ENCODE measurements at regions not wholly inside any gene's neighbourhood (a gene's known extent, or its start where the extent isn't known, plus 50 kb on each side); places are given as distances from the start of the nearest gene placed in this dataset.
A peak's percentile ranks its signal among the peaks of the same experiment; 100 is the strongest.

- Histone ChIP-seq H4K8ac (ENCODE audit: low read depth, low read length) (no peak overlapping the region), H3K4ac (ENCODE audit: low read depth, low read length) (no peak overlapping the region), H4K5ac (ENCODE audit: low read length) (no peak overlapping the region), H3K4me1 (ENCODE audit: control insufficient read depth, low read depth, low read length) (peaks cover 8% of the 10 kb centered on the region), H3K18ac (ENCODE audit: low read length) (no peak overlapping the region), H2BK120ac (ENCODE audit: low read depth, low read length) (no peak overlapping the region), H3K36me3 (ENCODE audit: control insufficient read depth, insufficient read depth, low read length) (no peaks in the 10 kb centered on the region), H3K79me2 (ENCODE audit: control insufficient read depth, insufficient read depth, low read length) (peaks cover 5% of the 10 kb centered on the region), H3K79me1 (ENCODE audit: low read length) (peaks cover 20% of the 10 kb centered on the region), H3K23ac (ENCODE audit: low read length) (no peak overlapping the region), H3K27me3 (ENCODE audit: insufficient read depth, low read length, poor library complexity) (no peaks in the 10 kb centered on the region), H3K4me2 (ENCODE audit: low read length) (no peak overlapping the region), H3K56ac (ENCODE audit: low read length) (no peak overlapping the region), H3K27ac (ENCODE audit: low read depth, low read length) (peak overlapping the region; percentile 14), H3K4me3 (ENCODE audit: low read length) (no peak overlapping the region), H2BK15ac (replicated peaks; ENCODE audit: low read depth) (no peak overlapping the region), H3K9ac (ENCODE audit: low read length) (no peak overlapping the region), H2BK5ac (ENCODE audit: low read length) (no peak overlapping the region), H2AK5ac (ENCODE audit: low read length) (no peak overlapping the region)
- DNase-seq, result no peak
- no CpG with 5 or more reads among the region's 8 CpGs for WGBS (ENCODE audit: extremely low coverage, insufficient coverage, low lambda C conversion rate)
These were observed 69.7 kb upstream of the ABL1 start for GRCh38 chr9:130765137-130766020.

DNA sequence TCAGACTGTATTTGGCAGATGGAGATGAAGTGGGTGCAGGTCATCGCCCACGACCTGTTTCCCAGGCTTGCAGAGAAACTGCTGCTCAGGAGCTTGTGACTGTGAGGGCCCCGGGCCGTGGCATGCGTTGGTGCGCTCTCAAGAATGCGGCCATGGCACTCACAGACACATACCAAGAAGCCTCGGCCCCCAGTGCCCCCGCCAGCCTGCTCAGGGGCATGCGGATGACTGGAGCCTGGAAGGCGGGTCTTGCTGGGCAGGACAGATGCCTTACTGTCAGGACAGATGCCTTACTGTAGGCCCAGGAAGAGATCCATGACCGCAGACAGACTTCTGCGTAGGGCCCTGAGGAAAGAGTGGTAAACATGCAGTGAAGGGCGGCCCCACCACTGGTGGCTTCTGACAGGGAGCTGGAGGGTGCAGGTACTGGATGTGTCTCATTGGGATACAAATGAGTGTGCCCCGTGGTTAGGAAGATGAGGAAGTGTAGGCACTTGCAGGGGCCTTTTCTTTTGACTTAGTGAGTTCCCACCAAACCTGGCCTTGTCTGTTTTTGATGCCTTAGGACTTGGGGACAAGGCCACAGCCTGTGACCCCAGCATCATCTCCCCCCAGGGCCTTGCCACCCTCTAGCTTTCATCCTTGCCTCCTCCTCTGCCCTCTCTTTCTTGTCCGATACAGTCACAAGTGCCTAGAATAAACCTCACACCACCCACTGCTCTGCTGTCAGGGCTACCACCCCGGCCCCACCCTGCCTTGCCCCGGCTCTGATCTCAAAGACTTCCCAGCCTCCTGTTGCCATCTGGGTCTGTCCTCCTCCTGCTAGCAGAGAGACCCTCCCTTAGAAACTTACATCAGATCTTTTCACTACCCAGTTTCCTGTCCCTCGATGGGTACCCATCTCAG is 68.8 kb upstream of the ABL1 start:
- Histone ChIP-seq H3K4me3 (ENCODE audit: low read length) (no peak overlapping the region), H3K27ac (ENCODE audit: low read depth, low read length) (no peak overlapping the region), H3K9ac (ENCODE audit: low read length) (no peak overlapping the region), H3K79me2 (ENCODE audit: control insufficient read depth, insufficient read depth, low read length) (peaks cover 5% of the 10 kb centered on the region), H3K4me1 (ENCODE audit: control insufficient read depth, low read depth, low read length) (peaks cover 8% of the 10 kb centered on the region), H2BK15ac (replicated peaks; ENCODE audit: low read depth) (no peak overlapping the region), H4K5ac (ENCODE audit: low read length) (no peak overlapping the region), H3K36me3 (ENCODE audit: control insufficient read depth, insufficient read depth, low read length) (no peaks in the 10 kb centered on the region), H3K4me2 (ENCODE audit: low read length) (no peak overlapping the region), H3K27me3 (ENCODE audit: insufficient read depth, low read length, poor library complexity) (no peaks in the 10 kb centered on the region), H3K79me1 (ENCODE audit: low read length) (peaks cover 20% of the 10 kb centered on the region), H2BK120ac (ENCODE audit: low read depth, low read length) (no peak overlapping the region), H3K4ac (ENCODE audit: low read depth, low read length) (no peak overlapping the region), H3K56ac (ENCODE audit: low read length) (peak overlapping the region; percentile 10), H4K8ac (ENCODE audit: low read depth, low read length) (no peak overlapping the region), H3K23ac (ENCODE audit: low read length) (no peak overlapping the region), H2AK5ac (ENCODE audit: low read length) (no peak overlapping the region), H2BK5ac (ENCODE audit: low read length) (no peak overlapping the region), H3K18ac (ENCODE audit: low read length) (no peak overlapping the region)
- no CpG with 5 or more reads among the region's 19 CpGs for WGBS (ENCODE audit: extremely low coverage, insufficient coverage, low lambda C conversion rate)
- DNase-seq, result peak; percentile 31

DNA sequence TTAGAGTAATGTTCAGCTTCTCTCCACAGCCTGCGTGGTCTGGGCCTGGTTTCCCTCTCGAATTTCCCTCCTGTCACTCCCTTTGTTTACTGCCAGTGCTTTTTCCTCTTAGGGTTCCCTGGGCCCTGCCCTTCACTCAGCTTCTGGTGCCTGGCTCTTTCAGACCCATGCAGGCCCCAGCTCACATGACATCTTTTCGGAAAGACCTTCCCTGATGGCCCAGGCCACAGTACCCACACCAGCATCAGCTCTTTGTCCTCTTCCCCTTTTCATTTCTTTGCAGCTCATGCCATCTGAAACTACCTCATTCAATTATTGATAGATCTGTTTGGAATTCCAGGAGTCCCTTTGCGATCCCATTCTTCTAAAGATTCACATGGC is 68.1 kb upstream of the ABL1 start:
- no peak overlapping the region for H2BK15ac ChIP-seq (replicated peaks; ENCODE audit: low read depth)
- H4K5ac ChIP-seq (ENCODE audit: low read length), result no peak overlapping the region
- H3K56ac ChIP-seq (ENCODE audit: low read length), result peak overlapping the region; percentile 0
- peaks cover 8% of the 10 kb centered on the region for H3K4me1 ChIP-seq (ENCODE audit: control insufficient read depth, low read depth, low read length)
- no peak overlapping the region for H3K23ac ChIP-seq (ENCODE audit: low read length)
- H3K4ac ChIP-seq (ENCODE audit: low read depth, low read length), result no peak overlapping the region
- no peak overlapping the region for H3K9ac ChIP-seq (ENCODE audit: low read length)
- H3K27me3 ChIP-seq (ENCODE audit: insufficient read depth, low read length, poor library complexity), result no peaks in the 10 kb centered on the region
- no peak overlapping the region for H4K8ac ChIP-seq (ENCODE audit: low read depth, low read length)
- no peak overlapping the region for H3K27ac ChIP-seq (ENCODE audit: low read depth, low read length)
- no peak overlapping the region for H2AK5ac ChIP-seq (ENCODE audit: low read length)
- DNase-seq, result no peak
- peaks cover 5% of the 10 kb centered on the region for H3K79me2 ChIP-seq (ENCODE audit: control insufficient read depth, insufficient read depth, low read length)
- H2BK5ac ChIP-seq (ENCODE audit: low read length), result no peak overlapping the region
- no peak overlapping the region for H2BK120ac ChIP-seq (ENCODE audit: low read depth, low read length)
- H3K4me2 ChIP-seq (ENCODE audit: low read length), result no peak overlapping the region
- WGBS (ENCODE audit: extremely low coverage, insufficient coverage, low lambda C conversion rate), result no CpG with 5 or more reads among the region's 4 CpGs
- H3K36me3 ChIP-seq (ENCODE audit: control insufficient read depth, insufficient read depth, low read length), result no peaks in the 10 kb centered on the region
- H3K79me1 ChIP-seq (ENCODE audit: low read length), result peaks cover 20% of the 10 kb centered on the region
- no peak overlapping the region for H3K18ac ChIP-seq (ENCODE audit: low read length)
- H3K4me3 ChIP-seq (ENCODE audit: low read length), result no peak overlapping the region

GRCh38 chr9:130768265-130768664 is 66.8 kb upstream of the ABL1 start:
- Histone ChIP-seq H3K23ac (ENCODE audit: low read length) (no peak overlapping the region), H3K4me1 (ENCODE audit: control insufficient read depth, low read depth, low read length) (peaks cover 8% of the 10 kb centered on the region), H3K18ac (ENCODE audit: low read length) (no peak overlapping the region), H3K36me3 (ENCODE audit: control insufficient read depth, insufficient read depth, low read length) (no peaks in the 10 kb centered on the region), H3K9ac (ENCODE audit: low read length) (peak overlapping the region; percentile 50), H3K4me3 (ENCODE audit: low read length) (no peak overlapping the region), H2BK120ac (ENCODE audit: low read depth, low read length) (no peak overlapping the region), H3K4ac (ENCODE audit: low read depth, low read length) (no peak overlapping the region), H3K56ac (ENCODE audit: low read length) (peak overlapping the region; percentile 73), H4K8ac (ENCODE audit: low read depth, low read length) (no peak overlapping the region), H2BK15ac (replicated peaks; ENCODE audit: low read depth) (no peak overlapping the region), H3K27me3 (ENCODE audit: insufficient read depth, low read length, poor library complexity) (no peaks in the 10 kb centered on the region), H2AK5ac (ENCODE audit: low read length) (no peak overlapping the region), H3K79me2 (ENCODE audit: control insufficient read depth, insufficient read depth, low read length) (peaks cover 4% of the 10 kb centered on the region), H4K5ac (ENCODE audit: low read length) (no peak overlapping the region), H3K79me1 (ENCODE audit: low read length) (peaks cover 22% of the 10 kb centered on the region), H2BK5ac (ENCODE audit: low read length) (no peak overlapping the region), H3K27ac (ENCODE audit: low read depth, low read length) (peak overlapping the region; percentile 20), H3K4me2 (ENCODE audit: low read length) (no peak overlapping the region)
- no CpG with 5 or more reads among the region's 6 CpGs for whole genome bisulfite sequencing (ENCODE audit: extremely low coverage, insufficient coverage, low lambda C conversion rate)
- DNase-seq, result peak; percentile 88

- H3K9ac ChIP-seq (ENCODE audit: low read length), result no peak overlapping the region
- no peak overlapping the region for H2BK120ac ChIP-seq (ENCODE audit: low read depth, low read length)
- no peaks in the 10 kb centered on the region for H3K36me3 ChIP-seq (ENCODE audit: control insufficient read depth, insufficient read depth, low read length)
- H4K5ac ChIP-seq (ENCODE audit: low read length), result no peak overlapping the region
- H2BK5ac ChIP-seq (ENCODE audit: low read length), result no peak overlapping the region
- no peak overlapping the region for H3K27ac ChIP-seq (ENCODE audit: low read depth, low read length)
- H3K27me3 ChIP-seq (ENCODE audit: insufficient read depth, low read length, poor library complexity), result no peaks in the 10 kb centered on the region
- H3K56ac ChIP-seq (ENCODE audit: low read length), result peak overlapping the region; percentile 73
- no peak overlapping the region for H3K4me2 ChIP-seq (ENCODE audit: low read length)
- H3K79me2 ChIP-seq (ENCODE audit: control insufficient read depth, insufficient read depth, low read length), result peaks cover under 1% of the 10 kb centered on the region
- peaks cover 18% of the 10 kb centered on the region for H3K79me1 ChIP-seq (ENCODE audit: low read length)
- no peak overlapping the region for H3K4ac ChIP-seq (ENCODE audit: low read depth, low read length)
- peaks cover 8% of the 10 kb centered on the region for H3K4me1 ChIP-seq (ENCODE audit: control insufficient read depth, low read depth, low read length)
- H3K4me3 ChIP-seq (ENCODE audit: low read length), result no peak overlapping the region
- H3K23ac ChIP-seq (ENCODE audit: low read length), result no peak overlapping the region
- WGBS (ENCODE audit: extremely low coverage, insufficient coverage, low lambda C conversion rate), result 100% methylated on average over 1 of the region's 6 CpGs
- DNase-seq, result no peak
- no peak overlapping the region for H2AK5ac ChIP-seq (ENCODE audit: low read length)
- no peak overlapping the region for H4K8ac ChIP-seq (ENCODE audit: low read depth, low read length)
- no peak overlapping the region for H3K18ac ChIP-seq (ENCODE audit: low read length)
- no peak overlapping the region for H2BK15ac ChIP-seq (replicated peaks; ENCODE audit: low read depth)
These were observed 66.1 kb upstream of the ABL1 start for GRCh38 chr9:130768891-130769403.
